ENCODE measurements at regions not wholly inside any gene's neighbourhood (a gene's known extent, or its start where the extent isn't known, plus 50 kb on each side); places are given as distances from the start of the nearest gene placed in this dataset.

GRCh38 chr6:166008441-166009369 lies 158.9 kb downstream of the TBXT start:
- DNase-seq = no peak

GRCh38 chr6:166007349-166008263 lies 160.0 kb downstream of the TBXT start:
- no peak for DNase-seq

- DNase-seq = no peak
Measured at GRCh38 chr6:166006900-166007301, 160.8 kb downstream of the TBXT start.

GRCh38 chr6:166005944-166006899 lies 161.4 kb downstream of the TBXT start:
- DNase-seq = no peak

- no peak for DNase-seq
Measured at GRCh38 chr6:166005401-166005943, 162.2 kb downstream of the TBXT start.

- DNase-seq = no peak
Measured at GRCh38 chr6:166004876-166005275, 162.8 kb downstream of the TBXT start.

GRCh38 chr6:166004471-166004870 lies 163.2 kb downstream of the TBXT start:
- DNase-seq = no peak

- DNase-seq = no peak
Measured at GRCh38 chr6:166003569-166003968, 164.1 kb downstream of the TBXT start.

- DNase-seq = no peak
Measured at GRCh38 chr6:166001359-166001758, 166.3 kb downstream of the TBXT start.

- no peak for DNase-seq
Measured at GRCh38 chr6:165999279-165999678, 168.4 kb downstream of the TBXT start.

GRCh38 chr6:165998072-165998471 lies 169.6 kb downstream of the TBXT start:
- no peak for DNase-seq

- DNase-seq = no peak
Measured at GRCh38 chr6:165991341-165991740, 176.3 kb downstream of the TBXT start.

- DNase-seq = no peak
Measured at GRCh38 chr6:165990216-165990615, 177.4 kb downstream of the TBXT start.

- no peak for DNase-seq
Measured at GRCh38 chr6:165988757-165989456, 178.7 kb downstream of the TBXT start.

GRCh38 chr6:165988302-165988756 lies 179.3 kb downstream of the TBXT start:
- DNase-seq = no peak

- no peak for DNase-seq
Measured at GRCh38 chr6:165987483-165988301, 180.0 kb downstream of the TBXT start.

GRCh38 chr6:165986914-165987482 lies 180.7 kb downstream of the TBXT start:
- DNase-seq = no peak

GRCh38 chr6:165986311-165986913 lies 181.2 kb downstream of the TBXT start:
- DNase-seq = no peak

- DNase-seq = no peak
Measured at GRCh38 chr6:165985806-165986299, 181.8 kb downstream of the TBXT start.
